ENCODE measurements at regions not wholly inside any gene's neighbourhood (a gene's known extent, or its start where the extent isn't known, plus 50 kb on each side); places are given as distances from the start of the nearest gene placed in this dataset.

DNA sequence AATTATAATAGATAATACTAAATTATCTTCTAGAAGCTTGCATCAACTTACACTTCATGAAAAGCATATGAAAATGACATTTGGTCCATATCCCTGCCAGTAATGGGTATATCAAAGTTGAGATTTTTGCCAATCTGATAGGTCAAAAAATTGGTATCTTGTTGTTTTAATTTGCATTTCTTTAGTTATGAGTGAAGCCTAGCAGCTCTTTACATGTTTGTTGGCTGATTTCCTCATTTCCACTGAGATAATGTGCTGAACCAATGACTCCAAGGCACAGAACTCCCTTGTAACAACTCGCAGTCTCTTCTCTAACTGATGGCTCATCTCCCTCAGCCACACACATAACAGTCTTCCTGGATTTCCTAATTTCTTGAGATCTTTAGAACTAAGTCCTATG, 175.3 kb upstream of the SESN3 start:
- Histone ChIP-seq H3K36me3 (no peaks in the 10 kb centered on the region), H3K4me1 (peaks cover 0 to 12% (median 9%) of the 10 kb centered on the region in 10 experiments; a peak in 15 of 20 replicates), H4K20me1 (no peaks in the 10 kb centered on the region), H3K4me2 (no peak overlapping the region), H3K4me3 (no peak overlapping the region), H3K27me3 (no peaks in the 10 kb centered on the region), H3K9ac (no peak overlapping the region), H3K27ac (no peak overlapping the region), H3K9me3 (replicated peaks in 1 of 11) (peaks cover 0 to 13% (median 6%) of the 10 kb centered on the region in 11 experiments; a peak in 6 of 22 replicates)
- TF ChIP-seq Cebpa-rat (IDR thresholded peaks at IDR 0.05) = no peak

DNA sequence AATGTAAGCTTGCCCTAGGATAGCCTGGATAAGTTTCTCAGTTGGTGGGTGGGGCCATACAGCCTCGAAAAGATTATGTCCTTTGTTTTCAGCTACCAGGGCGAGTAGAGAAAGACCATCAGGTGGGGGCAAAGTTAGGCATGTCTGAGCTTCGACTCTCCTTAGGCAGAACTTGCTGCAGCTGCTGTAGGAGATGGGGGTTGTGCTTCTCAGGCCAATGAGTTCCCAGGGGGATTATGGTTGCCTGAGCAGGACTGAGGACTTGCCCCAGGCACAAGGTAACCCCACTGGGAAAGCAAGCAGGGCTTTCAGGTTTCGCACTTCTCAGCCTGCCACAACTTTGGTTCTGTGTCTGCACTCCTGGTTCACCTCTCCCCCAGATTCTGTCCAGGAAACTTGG, 173.4 kb upstream of the SESN3 start:
- Histone ChIP-seq H3K9me3 (replicated peaks in 1 of 11) (peaks cover 0 to 13% (median 6%) of the 10 kb centered on the region in 11 experiments; a peak in 6 of 22 replicates), H3K4me2 (peak overlapping the region in 8 of 11 experiments; percentile 18 to 73 (median 56); a peak in 14 of 22 replicates), H3K4me1 (peaks cover 0 to 12% (median 9%) of the 10 kb centered on the region in 10 experiments; a peak in 15 of 20 replicates), H4K20me1 (no peaks in the 10 kb centered on the region), H3K9ac (0 out of 22 replicates have a peak overlapping the region, but pooled peaks of 1 of the 11 experiments have one; percentile 9), H3K4me3 (no peak overlapping the region), H3K36me3 (no peaks in the 10 kb centered on the region), H3K27ac (no peak overlapping the region), H3K27me3 (no peaks in the 10 kb centered on the region)
- no peak for TF ChIP-seq Cebpa-rat (IDR thresholded peaks at IDR 0.05)

DNA sequence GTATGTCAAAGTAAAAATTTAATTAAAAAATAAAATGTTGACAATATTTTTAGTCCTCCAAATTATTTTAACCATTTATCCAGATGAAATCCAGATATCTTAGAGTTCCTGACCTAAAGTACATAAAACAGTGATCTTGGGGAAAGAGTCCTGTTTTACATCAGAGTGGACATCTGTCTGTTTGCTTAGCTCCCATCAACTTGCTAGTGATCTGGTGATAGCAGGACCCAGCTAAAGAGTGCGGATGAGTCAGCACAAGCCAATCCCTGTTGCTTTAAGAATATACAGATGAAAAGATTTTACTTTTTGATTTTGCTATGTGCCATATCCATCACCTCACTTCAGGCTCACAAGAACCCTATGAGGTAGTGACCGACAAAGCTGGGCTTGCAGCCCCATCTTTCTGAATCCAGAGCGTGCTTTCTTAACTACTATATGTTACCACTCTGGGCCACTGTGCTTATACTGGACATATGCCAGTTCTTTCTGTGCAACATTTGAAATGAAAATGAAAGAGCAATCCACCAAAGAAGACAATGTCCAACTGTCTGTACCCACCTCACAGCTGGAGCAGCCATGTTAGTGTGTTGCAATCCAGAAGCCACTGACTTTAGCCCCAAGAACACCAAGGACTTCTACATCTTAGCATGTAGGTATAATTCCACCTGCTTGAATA, 167.6 kb upstream of the SESN3 start:
- Histone ChIP-seq H4K20me1 (no peaks in the 10 kb centered on the region), H3K27ac (no peak overlapping the region), H3K36me3 (no peaks in the 10 kb centered on the region), H3K4me1 (no peaks in the 10 kb centered on the region; a peak in 1 of 20 replicates), H3K27me3 (no peaks in the 10 kb centered on the region), H3K9me3 (replicated peaks in 1 of 11) (peaks cover 0 to 7% (median 4%) of the 10 kb centered on the region in 11 experiments; a peak in 6 of 22 replicates), H3K4me3 (no peak overlapping the region), H3K9ac (no peak overlapping the region), H3K4me2 (no peak overlapping the region)
- TF ChIP-seq Cebpa-rat (IDR thresholded peaks at IDR 0.05) = no peak

DNA sequence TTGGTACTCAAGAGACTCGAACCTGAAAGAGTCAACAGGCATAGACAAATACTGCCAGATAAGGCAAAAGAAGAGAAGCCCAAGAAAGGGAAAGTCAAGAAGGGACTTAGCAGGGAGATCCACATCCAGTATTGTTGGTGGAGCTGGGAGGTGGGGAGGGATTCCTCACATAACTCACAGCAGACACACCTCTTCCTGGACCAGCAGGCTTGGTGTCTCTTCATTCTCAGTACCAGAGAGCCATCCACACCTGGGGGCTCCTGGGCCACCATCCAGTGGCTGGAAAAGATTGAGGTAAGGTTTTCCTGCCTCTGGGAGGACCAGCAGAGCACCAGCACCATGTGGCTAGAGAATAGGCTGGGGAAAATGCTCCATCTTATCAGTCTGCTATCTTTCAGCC, 161.6 kb upstream of the SESN3 start:
- Histone ChIP-seq H3K9me3 (replicated peaks in 1 of 11) (peaks cover 0 to 4% (median 0%) of the 10 kb centered on the region in 11 experiments; a peak in 3 of 22 replicates), H3K27ac (no peak overlapping the region), H3K4me1 (no peaks in the 10 kb centered on the region; a peak in 1 of 20 replicates), H3K27me3 (no peaks in the 10 kb centered on the region), H3K4me2 (no peak overlapping the region), H3K9ac (no peak overlapping the region), H4K20me1 (no peaks in the 10 kb centered on the region), H3K36me3 (no peaks in the 10 kb centered on the region), H3K4me3 (no peak overlapping the region)
- no peak for TF ChIP-seq Cebpa-rat (IDR thresholded peaks at IDR 0.05)

DNA sequence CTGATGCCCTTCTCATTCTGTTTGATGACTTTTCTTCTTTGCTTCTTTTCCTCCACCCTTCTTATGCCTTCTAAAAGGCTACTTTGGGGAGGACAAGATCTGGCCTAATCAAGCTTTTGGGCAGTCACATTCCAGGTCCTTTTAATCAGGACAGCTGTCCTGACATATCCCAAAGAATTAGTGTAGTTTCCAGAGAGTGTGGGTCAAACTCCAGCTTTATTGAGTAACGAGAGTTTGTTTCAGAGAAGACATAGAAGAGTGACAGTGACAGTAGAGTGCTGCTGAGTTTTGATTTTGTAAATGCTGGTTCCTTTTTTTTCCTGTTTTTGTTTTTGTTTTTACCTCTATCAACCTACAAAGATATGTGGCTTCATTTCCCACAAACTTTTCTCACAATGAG, 158.4 kb upstream of the SESN3 start:
- Histone ChIP-seq H3K27ac (no peak overlapping the region), H3K4me2 (no peak overlapping the region), H4K20me1 (no peaks in the 10 kb centered on the region), H3K36me3 (no peaks in the 10 kb centered on the region), H3K4me3 (no peak overlapping the region), H3K4me1 (no peaks in the 10 kb centered on the region; a peak in 1 of 20 replicates), H3K9ac (no peak overlapping the region), H3K9me3 (replicated peaks in 1 of 11) (no peaks in the 10 kb centered on the region), H3K27me3 (no peaks in the 10 kb centered on the region)
- no peak for TF ChIP-seq Cebpa-rat (IDR thresholded peaks at IDR 0.05)

DNA sequence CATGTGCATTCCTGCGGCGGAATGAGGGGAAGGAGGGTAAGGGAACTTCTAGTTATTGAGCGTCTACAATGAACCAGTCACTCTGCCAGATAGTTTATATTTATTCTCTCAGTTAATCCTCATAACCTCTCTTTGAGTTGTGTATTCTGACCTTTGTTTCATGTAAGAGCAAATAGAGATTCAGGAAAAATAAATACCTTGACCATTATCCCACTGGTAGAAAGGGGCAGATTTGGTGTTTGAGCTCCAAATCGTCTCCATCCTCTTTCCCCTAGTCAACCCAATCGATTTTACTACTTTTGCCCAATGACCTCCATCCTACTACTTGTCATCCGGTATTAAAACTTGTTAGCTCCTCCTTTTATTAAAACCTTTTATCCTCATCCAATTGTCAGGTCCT, 157.1 kb upstream of the SESN3 start:
- no peak overlapping the region for H3K27ac ChIP-seq
- no peaks in the 10 kb centered on the region for H3K27me3 ChIP-seq
- H3K9me3 ChIP-seq (replicated peaks in 1 of 11) = no peaks in the 10 kb centered on the region
- no peaks in the 10 kb centered on the region for H4K20me1 ChIP-seq
- no peak for TF ChIP-seq Cebpa-rat (IDR thresholded peaks at IDR 0.05)
- H3K36me3 ChIP-seq = no peaks in the 10 kb centered on the region
- H3K4me2 ChIP-seq = no peak overlapping the region
- no peak overlapping the region for H3K4me3 ChIP-seq
- H3K4me1 ChIP-seq = no peaks in the 10 kb centered on the region
- H3K9ac ChIP-seq = no peak overlapping the region

DNA sequence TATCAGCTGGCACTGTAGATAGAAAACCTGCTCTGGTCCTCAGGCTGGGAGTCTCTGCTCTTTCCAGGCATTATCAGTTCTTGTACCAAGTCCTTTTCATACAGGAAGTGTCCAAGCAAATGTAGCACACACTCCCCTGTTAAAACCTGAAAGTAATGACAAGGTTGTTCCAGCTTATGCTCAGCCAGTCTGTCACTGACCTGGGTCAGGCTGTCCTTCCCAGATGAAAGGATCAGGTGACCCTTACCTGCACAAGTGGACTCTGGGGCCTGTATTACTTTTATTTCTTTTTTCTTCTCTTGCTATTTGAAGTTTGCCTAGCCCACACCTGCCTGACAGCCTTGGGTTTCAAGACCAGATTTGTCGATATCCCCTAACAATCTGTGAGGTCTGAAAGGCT, 156.3 kb upstream of the SESN3 start:
- H4K20me1 ChIP-seq = no peaks in the 10 kb centered on the region
- TF ChIP-seq Cebpa-rat (IDR thresholded peaks at IDR 0.05) = no peak
- H3K4me3 ChIP-seq = no peak overlapping the region
- H3K4me2 ChIP-seq = no peak overlapping the region
- H3K9me3 ChIP-seq (replicated peaks in 1 of 11) = no peaks in the 10 kb centered on the region
- H3K9ac ChIP-seq = no peak overlapping the region
- H3K27me3 ChIP-seq = no peaks in the 10 kb centered on the region
- no peaks in the 10 kb centered on the region for H3K36me3 ChIP-seq
- H3K4me1 ChIP-seq = no peaks in the 10 kb centered on the region
- no peak overlapping the region for H3K27ac ChIP-seq

DNA sequence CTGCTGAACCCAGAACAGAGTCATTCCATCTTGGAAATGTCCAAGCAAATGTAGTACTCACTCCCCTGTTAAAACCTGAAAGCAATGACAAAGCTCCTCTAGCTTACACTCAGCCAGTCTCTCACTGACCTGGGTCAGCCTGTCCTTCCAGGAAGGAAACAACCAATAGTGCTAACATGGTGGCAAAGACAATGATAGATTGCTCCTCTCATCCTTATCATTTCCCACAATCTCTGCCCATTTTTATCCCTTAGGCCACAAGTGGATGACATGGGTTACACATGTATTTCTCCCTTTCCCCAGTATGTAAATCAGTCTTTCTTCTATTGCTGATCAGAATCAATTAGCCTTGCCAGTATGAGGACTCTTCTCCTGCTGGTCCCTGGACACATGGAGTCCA, 154.6 kb upstream of the SESN3 start:
- no peaks in the 10 kb centered on the region for H3K9me3 ChIP-seq (replicated peaks in 1 of 11)
- no peak overlapping the region for H3K27ac ChIP-seq
- TF ChIP-seq Cebpa-rat (IDR thresholded peaks at IDR 0.05) = no peak
- no peak overlapping the region for H3K9ac ChIP-seq
- no peak overlapping the region for H3K4me3 ChIP-seq
- H3K36me3 ChIP-seq = no peaks in the 10 kb centered on the region
- no peaks in the 10 kb centered on the region for H3K27me3 ChIP-seq
- H3K4me1 ChIP-seq = no peaks in the 10 kb centered on the region
- H3K4me2 ChIP-seq = no peak overlapping the region
- H4K20me1 ChIP-seq = no peaks in the 10 kb centered on the region

DNA sequence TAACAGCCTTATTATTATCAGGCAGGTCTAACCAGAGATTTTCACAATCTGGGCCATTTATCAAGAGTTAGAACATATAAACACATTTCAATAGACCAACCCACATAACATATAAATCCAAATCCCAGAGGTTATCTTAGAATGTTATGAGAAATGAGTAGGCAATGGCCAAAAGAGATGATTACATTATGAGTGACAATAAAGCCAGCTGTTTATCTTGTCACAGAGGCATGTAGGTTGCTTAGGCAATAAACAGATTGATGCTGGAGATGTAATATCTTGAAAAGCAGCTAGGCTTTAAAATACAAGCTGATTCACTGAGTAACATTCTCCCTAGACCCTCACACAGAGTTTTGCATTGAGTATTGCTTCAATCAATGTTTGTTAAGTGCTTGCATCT, 148.5 kb upstream of the SESN3 start:
- H3K9me3 ChIP-seq (replicated peaks in 1 of 11) = no peaks in the 10 kb centered on the region
- H3K4me2 ChIP-seq = no peak overlapping the region
- no peaks in the 10 kb centered on the region for H4K20me1 ChIP-seq
- H3K9ac ChIP-seq = no peak overlapping the region
- H3K27ac ChIP-seq = no peak overlapping the region
- no peaks in the 10 kb centered on the region for H3K27me3 ChIP-seq
- H3K36me3 ChIP-seq = no peaks in the 10 kb centered on the region
- no peak for TF ChIP-seq Cebpa-rat (IDR thresholded peaks at IDR 0.05)
- H3K4me3 ChIP-seq = no peak overlapping the region
- no peaks in the 10 kb centered on the region for H3K4me1 ChIP-seq

DNA sequence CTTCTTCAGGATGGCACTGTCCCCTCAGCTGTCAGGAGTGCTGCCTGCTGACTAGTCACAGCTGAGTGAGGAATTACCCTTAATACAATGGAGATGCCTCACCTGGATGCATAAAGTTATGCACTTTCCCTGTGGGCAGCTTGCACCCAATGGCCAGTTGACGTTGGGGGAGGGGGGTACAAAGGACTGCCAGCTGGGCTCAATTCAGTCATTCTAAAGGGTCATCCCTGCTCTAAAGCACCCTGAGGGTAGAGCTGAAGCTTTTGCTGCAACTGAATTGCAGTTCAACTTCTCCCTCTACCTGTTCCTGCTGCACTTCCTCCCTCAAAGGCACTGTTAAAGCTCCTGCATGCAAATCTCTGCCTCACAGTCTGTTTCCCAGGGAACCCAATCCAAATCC, 147.8 kb upstream of the SESN3 start:
- no peaks in the 10 kb centered on the region for H3K27me3 ChIP-seq
- no peak overlapping the region for H3K9ac ChIP-seq
- H4K20me1 ChIP-seq = no peaks in the 10 kb centered on the region
- H3K9me3 ChIP-seq (replicated peaks in 1 of 11) = no peaks in the 10 kb centered on the region
- H3K4me1 ChIP-seq = no peaks in the 10 kb centered on the region
- no peak for TF ChIP-seq Cebpa-rat (IDR thresholded peaks at IDR 0.05)
- no peak overlapping the region for H3K4me2 ChIP-seq
- no peak overlapping the region for H3K4me3 ChIP-seq
- no peak overlapping the region for H3K27ac ChIP-seq
- H3K36me3 ChIP-seq = no peaks in the 10 kb centered on the region

All from BLaER1 treated with 17β-estradiol and CSF1 and Interleukin-3, amounts not matched to agents 10 nM and 100 nM (cell line).